IPS-18c (cell line): ENCODE measurements at regions not wholly inside any gene's neighbourhood (a gene's known extent, or its start where the extent isn't known, plus 50 kb on each side); places are given as distances from the start of the nearest gene placed in this dataset.

Experiments
- H3K4me3 ChIP-seq: 2 replicates; pipeline ENCODE4 v1.7.0; 2013; ENCODE audit warnings: low read depth, mild to moderate bottlenecking, low read length, moderate library complexity; ENCODE audit not compliant: insufficient read depth
- H3K9me3 ChIP-seq: one replicate; pipeline ENCODE4 v1.6.1; 2013; ENCODE audit warnings: mild to moderate bottlenecking, low read length, moderate library complexity; ENCODE audit not compliant: control insufficient read depth, insufficient read depth

GRCh38 chr20:11453430-11453829, 464.3 kb upstream of the BTBD3 start:
- Histone ChIP-seq H3K4me3 (no peak overlapping the region), H3K9me3 (no peaks in the 10 kb centered on the region)

- no peak overlapping the region for H3K4me3 ChIP-seq
- no peaks in the 10 kb centered on the region for H3K9me3 ChIP-seq
Observed at GRCh38 chr20:11454966-11455799, 462.5 kb upstream of the BTBD3 start.

- H3K4me3 ChIP-seq = no peak overlapping the region
Observed at GRCh38 chr20:11457488-11457887, 460.2 kb upstream of the BTBD3 start.

GRCh38 chr20:11459090-11459890, 458.4 kb upstream of the BTBD3 start:
- Histone ChIP-seq H3K9me3 (peaks cover 4% of the 10 kb centered on the region), H3K4me3 (no peak overlapping the region)

More at GRCh38 chr20:11457488-11457887, 460.2 kb upstream of the BTBD3 start:
- peaks cover 4% of the 10 kb centered on the region for H3K9me3 ChIP-seq

GRCh38 chr20:11467436-11467835, 450.3 kb upstream of the BTBD3 start:
- no peak overlapping the region for H3K4me3 ChIP-seq

GRCh38 chr20:11468880-11469279, 448.8 kb upstream of the BTBD3 start:
- Histone ChIP-seq H3K4me3 (no peak overlapping the region), H3K9me3 (peaks cover 3% of the 10 kb centered on the region)

More at GRCh38 chr20:11467436-11467835, 450.3 kb upstream of the BTBD3 start:
- no peaks in the 10 kb centered on the region for H3K9me3 ChIP-seq

GRCh38 chr20:11469795-11470435, 447.8 kb upstream of the BTBD3 start:
- H3K9me3 ChIP-seq = peaks cover 3% of the 10 kb centered on the region
- H3K4me3 ChIP-seq = no peak overlapping the region

- peaks cover 3% of the 10 kb centered on the region for H3K9me3 ChIP-seq
- no peak overlapping the region for H3K4me3 ChIP-seq
Observed at GRCh38 chr20:11473983-11474382, 443.7 kb upstream of the BTBD3 start.

GRCh38 chr20:11483697-11484096, 434.0 kb upstream of the BTBD3 start:
- H3K9me3 ChIP-seq = no peaks in the 10 kb centered on the region
- no peak overlapping the region for H3K4me3 ChIP-seq

GRCh38 chr20:11484479-11484878, 433.2 kb upstream of the BTBD3 start:
- Histone ChIP-seq H3K4me3 (no peak overlapping the region), H3K9me3 (no peaks in the 10 kb centered on the region)

- no peak overlapping the region for H3K4me3 ChIP-seq
Observed at GRCh38 chr20:11492386-11492785, 425.3 kb upstream of the BTBD3 start.

GRCh38 chr20:11492846-11493245, 424.8 kb upstream of the BTBD3 start:
- no peak overlapping the region for H3K4me3 ChIP-seq
- no peaks in the 10 kb centered on the region for H3K9me3 ChIP-seq

More at GRCh38 chr20:11492386-11492785, 425.3 kb upstream of the BTBD3 start:
- H3K9me3 ChIP-seq = no peaks in the 10 kb centered on the region

GRCh38 chr20:11496380-11496779, 421.3 kb upstream of the BTBD3 start:
- Histone ChIP-seq H3K4me3 (no peak overlapping the region), H3K9me3 (no peaks in the 10 kb centered on the region)

GRCh38 chr20:11497545-11497944, 420.1 kb upstream of the BTBD3 start:
- Histone ChIP-seq H3K9me3 (no peaks in the 10 kb centered on the region), H3K4me3 (no peak overlapping the region)

GRCh38 chr20:11499101-11499634, 418.5 kb upstream of the BTBD3 start:
- Histone ChIP-seq H3K9me3 (no peaks in the 10 kb centered on the region), H3K4me3 (no peak overlapping the region)

GRCh38 chr20:11502061-11502460, 415.6 kb upstream of the BTBD3 start:
- H3K9me3 ChIP-seq = peaks cover 2% of the 10 kb centered on the region

GRCh38 chr20:11502671-11503070, 415.0 kb upstream of the BTBD3 start:
- peaks cover 2% of the 10 kb centered on the region for H3K9me3 ChIP-seq

More at GRCh38 chr20:11502061-11502460, 415.6 kb upstream of the BTBD3 start:
- no peak overlapping the region for H3K4me3 ChIP-seq

More at GRCh38 chr20:11502671-11503070, 415.0 kb upstream of the BTBD3 start:
- no peak overlapping the region for H3K4me3 ChIP-seq
